GM12874 (cell line): ENCODE measurements at regions not wholly inside any gene's neighbourhood (a gene's known extent, or its start where the extent isn't known, plus 50 kb on each side); places are given as distances from the start of the nearest gene placed in this dataset.
A peak's percentile ranks its signal among the peaks of the same experiment; 100 is the strongest.

Experiments
- CTCF ChIP-seq: IDR thresholded peaks from 2 replicates; pipeline ENCODE4 v1.5.1; 2011; ENCODE audit warnings: low read depth, mild to moderate bottlenecking, control low read depth, low read length, moderate library complexity; ENCODE audit not compliant: insufficient read depth

- peak; percentile 67 for TF ChIP-seq CTCF
Observed at GRCh38 chr3:25856902-25857518, 67.1 kb downstream of the OXSM start.

GRCh38 chr3:25861566-25861965 is 71.7 kb downstream of the OXSM start:
- no peak for TF ChIP-seq CTCF

GRCh38 chr3:25863011-25863415 is 73.1 kb downstream of the OXSM start:
- TF ChIP-seq CTCF = no peak

GRCh38 chr3:25863416-25863959 is 73.6 kb downstream of the OXSM start:
- TF ChIP-seq CTCF = peak; percentile 24; the same call in 1 of the 2 replicates

- no peak for TF ChIP-seq CTCF
Observed at GRCh38 chr3:25870452-25870851, 80.6 kb downstream of the OXSM start.

GRCh38 chr3:25872200-25872877 is 82.4 kb downstream of the OXSM start:
- TF ChIP-seq CTCF = no peak

GRCh38 chr3:25883492-25883891 is 93.6 kb downstream of the OXSM start:
- TF ChIP-seq CTCF = no peak
